ENCODE measurements at regions not wholly inside any gene's neighbourhood (a gene's known extent, or its start where the extent isn't known, plus 50 kb on each side); places are given as distances from the start of the nearest gene placed in this dataset.

DNA sequence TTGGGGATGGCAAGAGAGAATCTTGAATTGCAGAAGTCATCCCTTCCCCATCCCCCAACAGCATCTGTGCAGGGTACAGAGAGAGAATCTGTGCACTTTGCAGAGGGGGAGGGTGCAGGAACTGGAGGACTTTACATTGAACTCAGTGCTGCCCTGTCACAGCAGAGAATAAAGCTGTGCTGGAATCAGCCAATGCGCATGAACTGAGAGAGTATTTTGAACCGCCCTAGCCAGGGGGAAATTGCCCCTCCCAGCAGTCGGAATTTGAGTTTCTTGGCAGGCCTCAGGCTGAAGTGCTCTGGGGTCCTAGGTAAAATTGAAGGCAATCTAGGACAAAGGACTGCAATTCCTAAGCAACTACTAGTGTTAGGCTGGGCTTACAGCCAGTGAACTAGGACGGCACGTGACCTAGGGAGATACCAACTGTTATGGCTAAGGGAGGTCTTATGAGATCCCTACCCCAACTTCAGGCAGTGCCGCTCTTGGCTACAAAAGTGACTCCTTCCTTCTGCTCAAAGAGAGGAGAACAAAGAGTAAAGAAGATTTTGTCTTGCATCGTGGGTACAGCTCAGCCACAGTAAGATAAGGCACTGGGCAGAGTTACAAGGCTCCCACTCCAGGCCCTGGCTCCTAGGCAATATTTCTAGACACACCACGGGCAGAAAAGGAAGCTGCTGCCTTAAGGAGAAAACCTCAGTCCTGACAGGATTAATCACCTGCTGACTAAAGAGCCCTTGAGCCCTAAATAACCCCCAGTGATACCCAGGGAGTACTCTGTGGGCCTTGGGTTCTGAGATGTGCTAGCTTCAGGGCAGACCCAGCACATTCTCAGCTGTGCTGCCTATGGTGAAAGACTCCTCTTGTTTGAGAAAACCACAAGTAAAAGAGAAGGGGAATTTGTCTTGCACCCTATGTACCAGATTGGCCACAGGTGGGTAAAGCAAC, 300.5 kb upstream of the ALCAM start:
- Histone ChIP-seq H3K4ac (ENCODE audit: low read depth, low read length) (no peak overlapping the region), H3K56ac (ENCODE audit: insufficient read length, low read depth, low read length) (no peak overlapping the region), H2AFZ (ENCODE audit: low read length) (no peak overlapping the region), H4K5ac (ENCODE audit: insufficient read length, low read depth, low read length) (no peak overlapping the region), H3K27me3 (ENCODE audit: insufficient read depth, low read length) (no peaks in the 10 kb centered on the region), H4K91ac (ENCODE audit: insufficient read length, low read depth, low read length) (no peak overlapping the region), H2AK5ac (ENCODE audit: insufficient read length, low read length) (no peak overlapping the region), H2BK15ac (ENCODE audit: low read depth, low read length) (no peak overlapping the region), H4K20me1 (ENCODE audit: control insufficient read depth, insufficient read depth, insufficient read length) (no peaks in the 10 kb centered on the region), H3K79me2 (ENCODE audit: insufficient read depth, low read length) (no peaks in the 10 kb centered on the region), H3T11ph (ENCODE audit: low read length) (no peak overlapping the region), H3K79me1 (ENCODE audit: insufficient read depth, low read depth, low read length, poor library complexity, severe bottlenecking) (no peaks in the 10 kb centered on the region), H3K18ac (ENCODE audit: insufficient read length, low read depth, low read length) (no peak overlapping the region), H3K27ac (ENCODE audit: insufficient read length, low read depth, low read length) (no peak overlapping the region), H2BK120ac (ENCODE audit: low read depth, low read length, poor library complexity, severe bottlenecking) (no peak overlapping the region), H3K23ac (ENCODE audit: insufficient read length, low read depth, low read length) (no peak overlapping the region), H3K4me2 (ENCODE audit: insufficient read depth, insufficient read length, low read length) (no peak overlapping the region), H3K4me1 (ENCODE audit: insufficient read depth, low read length) (no peaks in the 10 kb centered on the region), H2BK20ac (ENCODE audit: low read depth, low read length, poor library complexity, severe bottlenecking) (no peak overlapping the region), H3K14ac (ENCODE audit: insufficient read depth, low read length) (no peak overlapping the region), H3K9ac (ENCODE audit: extremely low read depth, insufficient read length, low read length) (no peak overlapping the region), H3K9me3 (ENCODE audit: control insufficient read depth, low read depth, low read length) (no peaks in the 10 kb centered on the region), H2BK12ac (ENCODE audit: insufficient read length, low read depth, low read length) (no peak overlapping the region), H3K23me2 (ENCODE audit: insufficient read length, low read depth, low read length, poor library complexity, severe bottlenecking) (no peaks in the 10 kb centered on the region), H2BK5ac (ENCODE audit: insufficient read length, low read length) (no peak overlapping the region), H4K8ac (replicated peaks; ENCODE audit: insufficient read length, low read depth, low read length) (no peak overlapping the region)
- Mint-ChIP-seq H3K27me3 (ENCODE audit: low read depth) (no peaks in the 10 kb centered on the region), H3K4me1 (peaks cover 4% of the 10 kb centered on the region in 2 experiments), H3K27ac (no peak overlapping the region; a peak in 2 of 7 replicates), H3K36me3 (ENCODE audit: insufficient read depth in 1 of 3, low read depth in 3 of 3) (peaks cover 0 to 13% (median 4%) of the 10 kb centered on the region in 3 experiments; a peak in 4 of 7 replicates), H3K4me3 (no peak overlapping the region), H3K9me3 (peaks cover 3 to 7% of the 10 kb centered on the region in 2 experiments; a peak in 3 of 5 replicates)
- no peak for DNase-seq
- no CpG with 5 or more reads among the region's 8 CpGs for WGBS (ENCODE audit: extremely low coverage, insufficient read length, low lambda C conversion rate)
- TF ChIP-seq, protein P1, sequence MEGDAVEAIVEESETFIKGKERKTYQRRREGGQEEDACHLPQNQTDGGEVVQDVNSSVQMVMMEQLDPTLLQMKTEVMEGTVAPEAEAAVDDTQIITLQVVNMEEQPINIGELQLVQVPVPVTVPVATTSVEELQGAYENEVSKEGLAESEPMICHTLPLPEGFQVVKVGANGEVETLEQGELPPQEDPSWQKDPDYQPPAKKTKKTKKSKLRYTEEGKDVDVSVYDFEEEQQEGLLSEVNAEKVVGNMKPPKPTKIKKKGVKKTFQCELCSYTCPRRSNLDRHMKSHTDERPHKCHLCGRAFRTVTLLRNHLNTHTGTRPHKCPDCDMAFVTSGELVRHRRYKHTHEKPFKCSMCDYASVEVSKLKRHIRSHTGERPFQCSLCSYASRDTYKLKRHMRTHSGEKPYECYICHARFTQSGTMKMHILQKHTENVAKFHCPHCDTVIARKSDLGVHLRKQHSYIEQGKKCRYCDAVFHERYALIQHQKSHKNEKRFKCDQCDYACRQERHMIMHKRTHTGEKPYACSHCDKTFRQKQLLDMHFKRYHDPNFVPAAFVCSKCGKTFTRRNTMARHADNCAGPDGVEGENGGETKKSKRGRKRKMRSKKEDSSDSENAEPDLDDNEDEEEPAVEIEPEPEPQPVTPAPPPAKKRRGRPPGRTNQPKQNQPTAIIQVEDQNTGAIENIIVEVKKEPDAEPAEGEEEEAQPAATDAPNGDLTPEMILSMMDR (conservative IDR thresholded peaks at IDR 0.05) = no peak
